ENCODE measurements at regions not wholly inside any gene's neighbourhood (a gene's known extent, or its start where the extent isn't known, plus 50 kb on each side); places are given as distances from the start of the nearest gene placed in this dataset.

DNA sequence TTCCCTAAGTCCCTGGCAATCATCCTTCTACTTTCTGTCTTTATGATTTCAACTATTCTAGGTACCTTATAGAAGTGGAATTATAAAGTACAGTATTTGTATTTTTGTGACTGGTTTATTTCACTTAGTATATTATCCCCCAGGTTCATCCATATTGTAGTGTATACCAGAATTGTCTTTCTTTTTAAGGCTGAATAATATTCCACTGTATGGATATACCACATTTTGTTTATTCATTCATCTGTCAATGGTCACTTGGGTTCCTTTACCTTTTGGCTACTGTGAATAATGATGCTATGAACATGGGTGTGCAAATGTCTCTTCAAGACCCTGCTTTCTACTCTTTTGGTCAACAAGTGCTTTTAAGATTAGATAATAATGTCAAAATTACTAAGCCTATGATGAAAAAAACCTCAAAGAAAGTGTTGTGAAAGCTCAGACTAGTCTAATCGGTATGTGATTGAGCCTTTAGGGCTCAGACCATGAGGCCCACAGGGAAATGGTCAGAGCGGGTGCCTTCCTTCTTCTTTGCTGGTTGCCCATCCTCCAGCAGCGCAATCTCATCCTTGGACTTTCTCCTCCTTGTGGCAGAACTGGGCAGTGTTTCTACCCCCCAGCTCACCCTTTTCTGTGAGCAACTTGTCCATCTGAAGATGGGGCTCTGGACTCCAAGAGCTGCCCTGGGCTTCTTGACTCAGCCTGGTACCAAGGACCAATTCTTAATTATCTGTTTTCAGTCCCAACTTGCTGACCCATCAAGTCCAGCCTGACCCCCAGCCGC, 105.4 kb downstream of the TTC8 start:
- TF ChIP-seq, protein P1, sequence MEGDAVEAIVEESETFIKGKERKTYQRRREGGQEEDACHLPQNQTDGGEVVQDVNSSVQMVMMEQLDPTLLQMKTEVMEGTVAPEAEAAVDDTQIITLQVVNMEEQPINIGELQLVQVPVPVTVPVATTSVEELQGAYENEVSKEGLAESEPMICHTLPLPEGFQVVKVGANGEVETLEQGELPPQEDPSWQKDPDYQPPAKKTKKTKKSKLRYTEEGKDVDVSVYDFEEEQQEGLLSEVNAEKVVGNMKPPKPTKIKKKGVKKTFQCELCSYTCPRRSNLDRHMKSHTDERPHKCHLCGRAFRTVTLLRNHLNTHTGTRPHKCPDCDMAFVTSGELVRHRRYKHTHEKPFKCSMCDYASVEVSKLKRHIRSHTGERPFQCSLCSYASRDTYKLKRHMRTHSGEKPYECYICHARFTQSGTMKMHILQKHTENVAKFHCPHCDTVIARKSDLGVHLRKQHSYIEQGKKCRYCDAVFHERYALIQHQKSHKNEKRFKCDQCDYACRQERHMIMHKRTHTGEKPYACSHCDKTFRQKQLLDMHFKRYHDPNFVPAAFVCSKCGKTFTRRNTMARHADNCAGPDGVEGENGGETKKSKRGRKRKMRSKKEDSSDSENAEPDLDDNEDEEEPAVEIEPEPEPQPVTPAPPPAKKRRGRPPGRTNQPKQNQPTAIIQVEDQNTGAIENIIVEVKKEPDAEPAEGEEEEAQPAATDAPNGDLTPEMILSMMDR (conservative IDR thresholded peaks at IDR 0.05; ENCODE audit: low read length), result no peak; the same call in 1 of the 2 replicates
- TF ChIP-seq EZH2phosphoT487 (IDR thresholded peaks at IDR 0.05; ENCODE audit: borderline replicate concordance, low read depth, low read length), result no peak
